ENCODE measurements at regions not wholly inside any gene's neighbourhood (a gene's known extent, or its start where the extent isn't known, plus 50 kb on each side); places are given as distances from the start of the nearest gene placed in this dataset.

DNA sequence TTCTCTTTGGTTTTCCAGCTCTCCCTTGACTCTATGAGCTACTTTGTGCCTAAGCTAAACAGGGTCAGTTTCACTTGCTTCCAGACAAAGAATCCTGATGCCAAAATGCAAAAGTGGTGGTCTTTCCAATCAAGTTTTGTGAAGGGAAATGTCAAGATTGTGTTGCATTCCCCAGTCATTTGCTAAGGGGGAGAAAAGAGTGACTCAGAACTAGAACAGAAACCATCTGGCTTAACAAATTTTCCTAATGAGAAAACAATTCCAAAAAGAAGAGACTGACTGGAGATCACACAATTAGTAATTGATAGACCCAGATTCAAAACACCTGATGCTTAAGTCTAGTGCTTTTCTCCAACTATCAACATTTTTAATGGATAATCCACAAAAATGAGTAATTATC lies 235.1 kb upstream of the DIO2 start:
- no peak for DNase-seq (ENCODE audit: low read depth)

DNA sequence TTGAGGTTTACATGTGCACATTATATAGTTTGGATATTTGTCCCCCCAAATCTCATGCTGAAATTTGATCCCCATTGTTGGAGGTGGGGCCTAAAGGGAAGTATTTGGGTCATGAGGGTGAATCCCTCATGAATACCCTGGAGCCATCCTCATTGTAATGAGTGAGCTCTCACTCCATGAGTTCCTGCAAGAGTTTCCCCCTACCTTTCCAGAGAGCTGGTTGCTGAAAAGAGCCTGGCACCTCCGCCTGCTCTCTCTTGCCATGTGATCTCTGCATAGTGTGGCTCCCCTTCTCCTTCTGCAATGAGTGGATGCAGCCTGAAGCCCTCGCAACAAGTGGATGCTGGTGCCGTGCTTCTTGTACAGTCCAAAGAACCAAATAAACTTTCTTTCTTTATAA lies 234.3 kb upstream of the DIO2 start:
- DNase-seq (ENCODE audit: low read depth), result no peak

DNA sequence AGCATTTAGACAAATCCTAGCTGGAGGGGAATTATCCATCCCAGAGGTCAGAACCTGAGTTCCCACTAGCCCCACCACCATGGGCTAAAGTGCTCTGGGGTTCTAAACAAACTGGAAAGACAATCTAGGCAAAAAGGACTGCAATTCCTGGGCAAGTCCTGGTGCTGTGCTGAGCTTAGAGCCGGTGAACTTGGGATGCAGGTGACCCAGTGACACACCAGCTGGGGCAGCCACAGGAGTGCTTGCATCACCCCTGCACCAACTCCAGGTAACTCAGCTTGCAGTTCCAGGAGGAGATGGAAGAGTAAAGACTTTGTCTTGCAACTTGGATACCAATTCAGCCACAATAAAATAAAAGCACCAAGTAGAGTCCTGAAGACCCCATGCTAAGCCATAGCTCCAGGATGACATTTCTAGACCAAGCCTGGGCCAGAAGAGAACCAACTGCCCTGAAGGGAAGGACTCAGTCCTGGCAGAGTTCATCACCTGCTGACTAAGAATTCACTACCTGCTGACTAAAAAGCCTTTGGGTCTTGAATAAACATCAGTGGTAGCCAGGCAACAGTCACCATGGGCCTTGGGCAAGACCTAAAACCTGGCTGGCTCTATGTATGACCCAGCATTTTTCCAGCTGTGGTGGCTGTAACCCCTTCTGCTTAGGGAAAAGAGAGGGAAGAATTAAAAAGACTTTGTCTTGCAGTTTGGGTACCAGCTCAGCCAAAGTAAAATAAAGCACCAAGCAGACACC lies 223.4 kb upstream of the DIO2 start:
- peak; percentile 46 for DNase-seq (ENCODE audit: low read depth)

DNA sequence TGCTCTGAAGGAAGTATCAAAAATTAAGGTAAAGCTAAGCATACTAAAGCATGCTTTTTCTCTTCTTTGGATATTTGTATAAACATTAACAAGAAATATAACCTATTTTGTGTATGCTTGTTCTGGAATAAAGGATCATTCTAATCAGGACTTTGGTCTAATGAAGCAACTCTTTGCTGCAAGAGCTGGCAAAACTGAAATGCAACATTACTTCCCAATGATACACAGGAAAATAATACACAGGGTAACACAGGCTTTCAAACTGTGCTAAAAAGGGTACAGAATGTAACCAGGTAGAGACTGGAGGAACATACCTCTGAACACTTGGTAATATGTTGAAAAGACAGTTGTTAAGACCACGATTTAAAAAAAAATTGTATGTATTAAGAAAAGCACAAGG lies 222.5 kb upstream of the DIO2 start:
- no peak for DNase-seq (ENCODE audit: low read depth)

DNA sequence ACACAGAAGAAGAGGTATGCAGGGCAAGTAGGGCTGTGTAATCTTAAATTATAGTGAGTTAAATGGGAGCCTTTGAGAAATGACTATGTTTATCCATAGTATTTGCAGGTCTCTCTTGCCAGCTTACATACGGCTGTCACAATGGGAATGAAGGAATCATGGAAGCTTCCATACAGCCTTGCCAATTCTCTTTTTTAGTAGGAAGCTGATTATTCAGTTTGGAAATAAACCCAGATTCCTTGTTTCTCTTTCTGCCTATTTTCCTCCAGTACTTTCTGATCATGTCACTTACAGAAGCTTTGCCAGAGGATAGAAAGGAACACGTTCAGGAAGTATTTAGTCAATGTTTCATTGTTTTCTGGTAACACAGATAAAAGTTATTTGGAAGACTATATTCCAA lies 217.4 kb upstream of the DIO2 start:
- no peak for DNase-seq (ENCODE audit: low read depth)

DNA sequence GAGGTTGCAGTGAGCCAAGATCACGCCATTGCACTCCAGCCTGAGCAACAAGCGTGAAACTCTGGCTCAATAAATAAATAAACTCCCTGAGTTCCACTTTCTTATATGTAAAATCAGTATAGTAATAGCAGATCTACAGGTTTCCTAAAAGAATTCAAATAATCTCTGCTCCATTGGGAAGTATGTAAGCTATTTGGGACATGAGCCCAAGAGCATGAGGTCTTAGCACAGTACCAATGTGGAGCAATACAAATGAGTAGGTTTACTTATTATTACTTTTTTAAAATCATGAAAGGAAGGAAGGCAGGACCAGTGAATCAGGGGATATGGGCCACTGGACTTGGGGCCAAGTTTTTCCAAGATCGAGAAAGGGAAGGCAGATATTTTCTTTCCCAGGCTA lies 216.9 kb upstream of the DIO2 start:
- no peak for DNase-seq (ENCODE audit: low read depth)

DNA sequence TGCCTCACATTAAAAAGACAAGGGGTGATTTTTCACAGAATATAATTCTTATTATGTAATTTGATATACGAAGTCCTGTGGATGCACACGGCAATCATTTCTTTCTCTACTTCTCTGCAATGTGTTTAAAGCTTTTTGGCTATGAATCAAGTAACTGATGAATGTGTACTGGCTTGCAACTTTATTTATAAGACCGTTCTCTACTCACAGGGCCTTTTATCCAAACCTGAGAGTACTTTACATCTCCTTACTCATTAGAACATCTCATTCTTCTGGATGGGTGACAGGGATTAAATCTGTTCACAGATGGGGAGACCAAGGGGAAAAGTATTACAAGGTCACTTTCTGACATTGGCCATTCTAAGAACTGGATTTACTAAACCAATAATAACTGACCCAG lies 215.8 kb upstream of the DIO2 start:
- no peak for DNase-seq (ENCODE audit: low read depth)

DNA sequence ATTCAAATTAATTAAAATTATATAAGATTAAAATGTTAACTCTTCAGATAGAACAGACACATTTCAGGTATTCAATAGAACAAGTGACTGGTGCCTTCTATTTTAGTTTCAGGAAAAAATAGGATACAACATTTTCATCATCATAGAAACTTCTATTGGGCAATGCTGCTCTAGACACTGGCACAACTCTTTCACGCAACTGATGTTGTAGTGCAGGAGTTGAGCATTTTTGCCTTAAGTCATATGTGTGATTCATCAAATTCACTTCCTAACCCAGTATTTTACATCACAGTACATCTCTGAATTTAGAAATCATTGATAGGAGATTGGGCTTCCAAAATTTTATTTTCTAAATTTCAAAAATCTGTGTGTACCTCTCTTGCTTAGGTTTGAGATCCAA lies 215.4 kb upstream of the DIO2 start:
- DNase-seq (ENCODE audit: low read depth), result no peak

DNA sequence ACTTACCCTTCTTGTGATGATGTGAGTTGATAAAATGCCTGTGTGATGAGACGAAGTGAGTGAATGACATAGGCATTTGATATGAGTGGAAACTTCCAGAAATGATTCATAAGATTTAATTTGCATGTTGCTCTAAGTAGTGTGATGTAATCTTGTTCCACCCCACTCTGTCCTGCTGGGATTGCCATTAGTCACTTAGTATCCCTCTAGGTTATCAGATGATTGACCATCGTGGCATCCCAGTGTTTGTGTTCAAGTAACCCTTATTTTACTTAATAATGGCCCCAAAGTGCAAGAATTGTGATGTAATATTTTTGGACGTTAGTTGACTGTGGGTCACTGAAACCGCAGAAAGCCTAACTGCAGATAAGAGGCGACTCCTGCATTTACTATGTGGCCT lies 214.4 kb upstream of the DIO2 start:
- DNase-seq (ENCODE audit: low read depth), result peak; percentile 93

DNA sequence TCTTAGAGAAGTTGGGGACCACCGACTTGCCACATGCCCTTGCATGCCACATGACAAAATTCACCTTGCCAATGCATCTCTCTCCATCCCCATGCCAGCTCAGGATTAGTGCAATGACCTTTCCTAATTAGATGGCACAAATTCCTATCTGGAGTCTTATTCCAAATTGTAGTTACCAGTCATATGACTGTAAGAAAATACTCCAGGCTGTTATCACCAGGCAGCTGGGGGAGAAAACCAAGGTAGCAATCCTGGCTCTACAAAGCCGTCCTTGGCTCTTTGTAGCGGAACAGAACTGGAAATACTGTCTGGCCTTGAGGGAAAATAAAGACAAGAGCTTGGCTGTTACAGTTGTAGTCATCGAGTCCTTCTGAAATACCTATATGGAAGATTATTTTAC lies 208.5 kb upstream of the DIO2 start:
- DNase-seq (ENCODE audit: low read depth), result no peak

DNA sequence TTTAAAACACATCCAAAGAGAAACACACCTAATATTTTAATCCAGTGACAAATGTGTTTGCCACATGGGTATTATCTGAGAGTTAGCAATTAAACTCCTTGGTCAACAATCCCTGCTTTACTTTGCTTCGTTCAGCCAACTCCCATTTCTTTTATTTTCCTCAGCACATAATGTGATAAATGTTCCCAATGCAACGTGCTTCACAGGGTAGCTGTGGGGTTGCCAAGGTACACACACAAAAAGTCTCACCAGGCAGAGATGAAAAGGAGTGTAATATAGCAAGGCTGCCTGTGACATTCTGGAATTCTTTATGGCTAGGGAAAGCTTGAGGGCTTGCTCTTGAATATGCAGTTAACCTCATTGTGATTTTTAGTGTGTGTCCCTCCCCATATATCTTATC lies 208.0 kb upstream of the DIO2 start:
- DNase-seq (ENCODE audit: low read depth), result no peak

DNA sequence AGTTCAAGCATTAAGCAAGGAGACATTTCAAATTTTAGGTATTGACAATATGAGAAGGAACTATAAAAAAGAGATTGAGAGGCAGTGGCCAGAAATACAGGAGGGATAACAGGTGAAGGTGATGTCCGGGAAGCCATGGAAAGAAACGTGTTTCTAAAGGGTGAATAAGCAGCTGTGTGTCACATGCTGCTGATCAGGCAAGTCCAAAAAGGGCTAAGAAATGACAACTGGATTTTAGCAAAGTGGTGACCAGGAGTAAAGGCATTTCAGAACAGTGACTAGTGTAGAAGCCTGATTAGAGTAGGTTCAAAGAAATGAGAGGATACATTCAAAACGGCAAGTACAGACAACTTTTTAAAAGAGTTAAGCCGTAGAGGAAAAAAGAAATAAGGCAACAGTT lies 204.3 kb upstream of the DIO2 start:
- no peak for DNase-seq (ENCODE audit: low read depth)

DNA sequence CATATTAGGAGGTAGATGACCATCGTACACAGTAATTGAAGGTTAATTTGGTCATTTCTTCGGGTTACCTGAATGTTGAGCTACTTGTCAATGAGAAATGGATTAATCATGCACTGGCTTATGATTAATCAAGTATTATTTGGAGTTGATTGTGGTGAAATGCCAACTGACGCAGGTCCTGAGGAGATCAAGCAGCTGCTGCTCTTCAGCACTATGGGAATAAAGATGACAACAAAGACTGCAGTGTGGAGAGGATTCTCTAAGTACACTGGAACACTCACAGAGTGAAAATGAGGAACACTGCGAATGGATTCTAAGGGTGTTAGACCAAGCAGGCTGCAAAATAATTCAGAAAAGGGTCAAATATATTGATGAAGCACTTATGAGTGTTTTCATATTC lies 202.8 kb upstream of the DIO2 start:
- no peak for DNase-seq (ENCODE audit: low read depth)

DNA sequence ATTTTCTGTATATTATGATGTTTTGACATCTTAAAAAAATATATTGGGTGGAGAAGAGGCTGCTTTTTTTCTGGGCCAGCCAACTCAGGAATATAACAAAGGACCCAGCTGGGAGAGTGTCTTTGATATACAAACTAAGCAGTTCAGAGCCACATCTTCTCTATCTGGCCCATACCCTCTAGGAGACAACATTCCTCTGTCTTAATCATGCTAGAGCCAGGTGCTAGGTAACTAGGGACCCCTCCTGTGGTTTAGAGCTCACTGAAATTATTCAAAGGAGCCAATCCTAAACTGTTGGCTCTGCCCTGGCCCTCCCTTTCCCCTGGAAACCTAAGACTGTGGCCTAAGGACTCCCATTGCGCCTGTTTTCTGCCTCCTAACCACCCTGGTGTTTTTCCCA lies 193.1 kb upstream of the DIO2 start:
- no peak for DNase-seq (ENCODE audit: low read depth)

DNA sequence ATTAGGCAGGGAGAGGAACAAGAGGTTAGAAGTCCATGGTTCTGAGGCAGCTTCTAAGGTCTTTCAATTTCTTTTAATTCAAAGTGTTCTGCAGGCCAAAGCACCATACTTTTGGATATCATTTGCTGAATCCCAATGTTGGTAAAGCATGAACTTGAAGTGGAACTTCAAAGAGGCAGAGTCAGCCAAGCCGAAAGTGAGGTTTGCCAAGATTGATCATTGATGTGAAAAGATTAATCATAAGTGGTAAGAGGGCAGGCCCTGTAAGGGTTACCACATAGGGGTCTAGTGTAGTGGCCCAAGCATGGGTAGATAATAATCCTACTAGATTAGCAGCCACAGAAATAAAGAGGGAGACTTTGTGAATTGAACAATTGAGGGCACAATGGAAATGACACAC lies 191.7 kb upstream of the DIO2 start:
- no peak for DNase-seq (ENCODE audit: low read depth)

DNA sequence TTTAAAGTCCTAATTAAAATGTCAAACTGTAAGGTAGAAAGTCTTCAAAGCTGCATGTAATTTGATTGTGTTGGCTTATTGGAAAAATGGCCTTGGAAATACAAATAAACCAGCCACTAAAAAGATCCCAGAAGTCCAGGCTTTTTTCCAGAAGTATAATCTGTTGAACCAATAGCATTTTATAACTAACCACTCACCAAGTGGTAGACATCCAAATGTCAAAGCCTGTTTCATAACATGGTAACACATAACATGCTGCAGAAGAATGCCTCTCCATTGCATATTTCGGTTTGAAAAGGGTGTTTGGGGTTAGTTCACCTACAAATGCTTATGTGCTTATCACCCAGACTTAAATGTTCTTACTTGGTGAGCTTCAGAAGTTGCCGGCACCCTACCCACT lies 183.7 kb upstream of the DIO2 start:
- DNase-seq (ENCODE audit: low read depth), result no peak

DNA sequence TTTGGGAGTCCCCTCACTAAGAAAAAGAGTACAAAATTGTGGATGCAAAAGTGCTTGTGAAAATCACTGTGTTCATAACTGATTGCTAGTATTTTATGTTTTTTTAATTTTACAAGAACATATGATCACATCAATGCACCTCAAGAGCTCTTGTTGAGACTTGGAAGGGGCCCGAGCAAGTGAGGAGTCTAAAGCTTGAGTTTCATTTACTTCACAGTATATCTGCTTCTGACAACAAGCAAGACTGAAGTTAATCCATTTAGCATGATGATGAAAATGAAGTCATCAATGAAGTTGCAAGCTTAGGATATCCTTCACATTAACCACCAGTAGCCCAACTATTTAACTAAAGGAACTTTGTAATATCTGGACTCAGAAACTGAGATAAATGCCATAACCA lies 182.5 kb upstream of the DIO2 start:
- DNase-seq (ENCODE audit: low read depth), result no peak

DNA sequence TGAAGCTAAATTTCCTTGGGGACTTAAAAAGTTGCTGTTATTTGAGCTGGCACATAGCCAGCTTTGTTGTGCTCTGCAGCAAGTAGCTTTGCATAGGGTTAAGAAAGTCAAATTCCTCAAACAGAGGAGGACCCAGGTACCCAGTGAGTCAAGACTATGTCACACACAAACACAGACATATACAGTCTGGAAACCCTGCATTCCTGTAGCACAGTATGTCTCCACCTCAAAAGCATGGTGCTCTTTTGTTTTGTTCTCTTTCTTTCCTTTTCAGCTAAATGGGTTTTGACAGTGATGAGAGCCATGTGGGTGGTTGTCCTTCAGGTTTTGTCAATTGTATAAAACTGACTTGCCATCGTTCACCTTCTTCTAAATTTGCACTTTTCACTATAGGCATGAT lies 179.6 kb upstream of the DIO2 start:
- peak; percentile 82 for DNase-seq (ENCODE audit: low read depth)

DNA sequence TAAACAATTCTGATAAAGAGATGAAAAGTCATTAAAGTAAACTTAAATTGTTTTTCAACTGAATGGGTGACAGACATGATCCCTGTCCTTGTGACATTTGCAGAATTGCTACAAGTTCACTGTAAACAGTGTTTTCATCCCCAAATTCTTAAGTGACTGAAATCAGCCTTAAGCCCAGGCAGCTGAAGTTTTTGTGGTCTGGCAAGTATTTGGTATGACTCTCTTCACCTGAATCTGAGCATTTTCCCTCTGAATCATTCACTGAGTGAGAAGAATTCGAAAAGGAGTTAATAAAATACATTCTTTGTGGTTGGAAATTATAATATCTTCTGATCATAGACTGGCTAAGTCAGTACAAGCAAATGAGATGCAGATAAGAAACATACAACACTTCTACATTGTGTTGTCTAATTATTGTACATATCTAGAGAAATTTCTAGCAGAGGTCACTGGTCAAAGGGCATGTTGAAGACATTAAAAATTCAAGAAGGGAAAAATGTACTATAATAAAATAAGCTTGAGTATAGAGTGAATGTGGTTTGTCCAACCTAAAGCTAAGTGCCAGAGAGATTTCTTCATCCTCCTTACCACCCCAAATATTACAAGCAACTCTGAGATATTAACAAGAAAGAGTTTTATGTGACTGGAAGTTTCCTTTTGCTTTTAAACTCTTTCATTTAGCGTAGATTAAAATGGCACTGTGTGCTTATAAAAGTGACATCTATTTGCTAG lies 177.8 kb upstream of the DIO2 start:
- peak; percentile 88 for DNase-seq (ENCODE audit: low read depth)

DNA sequence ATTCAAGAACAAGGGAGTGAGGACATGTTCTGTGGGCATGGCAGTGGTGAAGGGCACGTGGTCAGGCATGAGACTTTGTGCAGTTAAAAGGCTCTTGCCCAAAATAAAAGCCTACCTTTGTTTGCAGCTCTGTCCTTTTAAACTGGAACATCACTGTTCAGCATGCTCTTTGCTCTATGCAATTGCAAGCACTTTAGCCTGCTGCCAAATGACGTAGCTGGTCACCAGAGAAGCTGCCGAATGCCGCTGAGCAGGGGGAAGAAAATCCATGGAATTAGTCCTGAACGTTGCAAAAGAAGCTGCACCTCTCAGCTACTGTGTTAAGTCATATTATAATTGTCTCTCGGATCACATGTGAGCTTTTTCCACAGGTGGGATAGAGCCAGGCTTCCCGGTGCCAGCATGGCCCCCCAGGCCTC lies 176.3 kb upstream of the DIO2 start:
- no peak for DNase-seq (ENCODE audit: low read depth)

DNA sequence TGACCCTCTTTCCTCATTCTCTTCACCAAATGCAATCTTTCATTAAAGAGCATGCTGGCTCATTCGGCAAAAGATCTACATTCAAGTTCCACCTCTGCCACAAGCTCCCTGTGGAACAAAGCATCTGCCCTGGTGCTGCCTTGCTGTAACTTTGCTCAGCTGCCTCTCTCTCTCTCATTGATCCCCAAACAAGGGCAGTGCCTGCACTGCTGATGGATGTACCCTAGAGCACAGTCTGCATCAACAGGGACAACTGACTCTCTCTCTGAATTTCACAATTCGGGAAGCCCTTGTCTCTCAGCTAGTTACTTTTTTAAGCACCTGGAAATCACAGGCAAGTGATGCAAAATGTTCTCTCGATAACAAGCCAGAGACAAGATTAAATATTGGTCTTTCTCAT lies 174.0 kb upstream of the DIO2 start:
- no peak for DNase-seq (ENCODE audit: low read depth)

DNA sequence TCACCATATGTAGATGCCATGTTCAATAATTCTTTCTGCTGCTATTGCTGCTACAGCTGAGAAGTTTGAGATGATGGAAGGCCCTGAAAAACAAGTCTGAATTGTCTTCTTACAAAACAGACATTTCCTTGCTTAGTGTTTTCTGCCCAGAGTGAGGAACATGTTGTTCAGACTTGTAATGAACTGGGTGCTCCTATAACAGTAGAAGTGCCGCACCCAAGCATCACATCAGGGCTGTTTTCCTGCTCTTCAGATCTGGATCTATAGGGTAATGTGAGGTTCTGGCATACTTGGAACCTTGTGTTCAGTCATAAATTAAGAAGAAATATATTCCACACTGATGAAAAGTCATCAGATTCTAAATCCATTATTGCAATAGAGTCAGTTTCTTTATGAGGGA lies 171.9 kb upstream of the DIO2 start:
- no peak for DNase-seq (ENCODE audit: low read depth)

DNA sequence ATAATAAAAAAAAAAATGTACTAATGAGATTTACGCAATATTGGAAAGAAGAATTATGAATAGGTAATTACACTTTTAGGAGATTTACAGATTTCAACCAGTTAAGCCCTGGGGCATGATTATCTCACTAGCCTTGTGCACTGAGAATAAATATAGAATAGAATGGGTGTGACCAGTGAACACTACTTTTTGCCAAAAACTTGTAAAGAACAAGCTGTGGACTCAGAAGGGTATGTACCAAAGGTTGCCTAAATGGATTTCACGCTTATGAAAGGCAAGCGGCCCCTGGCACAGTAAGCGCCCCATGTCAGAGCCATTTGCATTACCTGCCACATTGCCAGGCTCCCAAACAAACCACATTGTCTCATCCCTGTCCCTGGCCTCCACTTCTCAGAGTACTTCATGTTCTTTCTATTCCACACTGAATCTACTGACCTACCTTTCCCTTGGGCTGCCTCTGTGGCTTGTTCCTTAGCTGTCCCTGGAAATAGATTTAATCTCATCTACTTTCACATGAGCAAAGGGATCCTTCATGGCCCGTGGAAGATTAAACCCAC lies 170.6 kb upstream of the DIO2 start:
- DNase-seq (ENCODE audit: low read depth), result no peak

Measured in HT1080 (cell line).